Liver (tissue), 3 donors: ENCODE measurements at regions not wholly inside any gene's neighbourhood (a gene's known extent, or its start where the extent isn't known, plus 50 kb on each side); places are given as distances from the start of the nearest gene placed in this dataset.

Experiments used
- ATF3 ChIP-seq: IDR thresholded peaks from 2 replicates; pipeline ENCODE4 v1.6.1; 2016; ENCODE audit warnings: antibody characterized with exemption
- CTCF ChIP-seq: fragments of 150-350 bp; IDR thresholded peaks from 2 replicates; pipeline ENCODE4 v1.5.1; 2017; ENCODE audit warnings: improper control_type of control experiment, low read depth, low read length; ENCODE audit not compliant: missing input control
- EGR1 ChIP-seq, 2 donors: IDR thresholded peaks; 2 replicates each; pipeline ENCODE4 v1.6.1; 2016 to 2018; ENCODE audit warnings: antibody characterized with exemption in 2 of 2, low read depth in 2 of 2
- FOXA2 ChIP-seq: IDR thresholded peaks from 2 replicates; pipeline ENCODE4 v1.6.1; 2016; ENCODE audit warnings: antibody characterized with exemption
- HNF4A ChIP-seq, 2 donors: conservative IDR thresholded peaks; 2 replicates each; pipeline ENCODE4 v1.6.1; 2016; ENCODE audit warnings: antibody characterized with exemption in 2 of 2, mild to moderate bottlenecking in 2 of 2
- TAF1 ChIP-seq: conservative IDR thresholded peaks from 2 replicates; pipeline ENCODE4 v1.6.1; 2016; ENCODE audit warnings: antibody characterized with exemption, mild to moderate bottlenecking
- TF ChIP-seq, protein P1 (sequence below): IDR thresholded peaks from 2 replicates; pipeline ENCODE4 v1.6.1; 2016; ENCODE audit warnings: antibody characterized with exemption, mild to moderate bottlenecking
- donor health status: healthy.
- donor health status: healthy.

DNA sequence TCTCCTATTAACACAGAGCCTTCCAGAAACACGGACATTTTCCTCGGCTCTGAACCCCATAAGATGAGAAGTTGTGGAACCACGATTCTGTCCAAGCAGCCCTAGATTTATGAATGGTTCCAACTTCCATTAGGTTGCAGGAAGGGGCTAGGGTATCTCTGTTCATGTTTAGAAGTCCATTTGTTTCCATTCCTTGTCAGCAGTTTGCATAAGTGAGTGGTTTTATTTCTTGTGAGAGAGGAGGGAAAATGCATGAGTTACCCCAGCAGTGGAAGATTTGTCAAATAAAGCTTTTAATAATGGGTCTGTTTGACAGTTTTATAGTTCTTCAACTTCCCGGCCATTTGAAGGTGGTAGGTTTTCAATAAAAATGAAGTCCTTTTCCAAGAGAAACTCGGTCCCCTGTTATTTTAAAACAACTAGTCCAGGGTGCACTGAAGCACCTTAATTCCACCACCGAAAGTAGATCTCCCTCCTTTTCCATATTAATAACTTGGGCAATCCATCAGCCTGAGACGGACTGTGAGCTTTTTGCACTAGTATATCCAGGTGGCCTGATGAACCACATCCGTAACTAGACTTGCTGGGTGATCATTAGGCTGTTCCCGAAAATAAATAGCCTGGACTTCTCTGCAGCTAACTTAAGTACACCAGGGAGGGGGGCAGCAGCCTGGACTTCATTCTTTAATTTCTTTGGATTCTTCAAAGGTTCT is 181.3 kb downstream of the TMEM114 start:
- TF ChIP-seq CTCF (no peak), HNF4A (conservative IDR thresholded peaks at IDR 0.05) (no peak), EGR1 (IDR thresholded peaks at IDR 0.05; ENCODE audit: low read depth in 2 of 2) (no peak), TAF1 (no peak), ATF3 (no peak), FOXA2 (no peak)
- TF ChIP-seq, protein P1, sequence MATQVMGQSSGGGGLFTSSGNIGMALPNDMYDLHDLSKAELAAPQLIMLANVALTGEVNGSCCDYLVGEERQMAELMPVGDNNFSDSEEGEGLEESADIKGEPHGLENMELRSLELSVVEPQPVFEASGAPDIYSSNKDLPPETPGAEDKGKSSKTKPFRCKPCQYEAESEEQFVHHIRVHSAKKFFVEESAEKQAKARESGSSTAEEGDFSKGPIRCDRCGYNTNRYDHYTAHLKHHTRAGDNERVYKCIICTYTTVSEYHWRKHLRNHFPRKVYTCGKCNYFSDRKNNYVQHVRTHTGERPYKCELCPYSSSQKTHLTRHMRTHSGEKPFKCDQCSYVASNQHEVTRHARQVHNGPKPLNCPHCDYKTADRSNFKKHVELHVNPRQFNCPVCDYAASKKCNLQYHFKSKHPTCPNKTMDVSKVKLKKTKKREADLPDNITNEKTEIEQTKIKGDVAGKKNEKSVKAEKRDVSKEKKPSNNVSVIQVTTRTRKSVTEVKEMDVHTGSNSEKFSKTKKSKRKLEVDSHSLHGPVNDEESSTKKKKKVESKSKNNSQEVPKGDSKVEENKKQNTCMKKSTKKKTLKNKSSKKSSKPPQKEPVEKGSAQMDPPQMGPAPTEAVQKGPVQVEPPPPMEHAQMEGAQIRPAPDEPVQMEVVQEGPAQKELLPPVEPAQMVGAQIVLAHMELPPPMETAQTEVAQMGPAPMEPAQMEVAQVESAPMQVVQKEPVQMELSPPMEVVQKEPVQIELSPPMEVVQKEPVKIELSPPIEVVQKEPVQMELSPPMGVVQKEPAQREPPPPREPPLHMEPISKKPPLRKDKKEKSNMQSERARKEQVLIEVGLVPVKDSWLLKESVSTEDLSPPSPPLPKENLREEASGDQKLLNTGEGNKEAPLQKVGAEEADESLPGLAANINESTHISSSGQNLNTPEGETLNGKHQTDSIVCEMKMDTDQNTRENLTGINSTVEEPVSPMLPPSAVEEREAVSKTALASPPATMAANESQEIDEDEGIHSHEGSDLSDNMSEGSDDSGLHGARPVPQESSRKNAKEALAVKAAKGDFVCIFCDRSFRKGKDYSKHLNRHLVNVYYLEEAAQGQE = no peak
